Hepatocyte (in vitro differentiated cells): ENCODE measurements at regions not wholly inside any gene's neighbourhood (a gene's known extent, or its start where the extent isn't known, plus 50 kb on each side); places are given as distances from the start of the nearest gene placed in this dataset.

ENCODE experiments used
- DNase-seq: peaks from one replicate; pipeline ENCODE4 v3.0.0-alpha.2; 2016; ENCODE audit warnings: low spot score
- H2AFZ ChIP-seq: fragments of 200-600 bp; sonication (generic); 2 replicates; pipeline ENCODE4 v1.6.0; 2016; ENCODE audit warnings: antibody characterized with exemption, mild to moderate bottlenecking
- H3K27ac ChIP-seq: fragments of 200-600 bp; sonication (generic); 2 replicates; pipeline ENCODE4 v1.5.1; 2016; ENCODE audit warnings: mild to moderate bottlenecking
- H3K27me3 ChIP-seq: fragments of 200-600 bp; sonication (generic); 2 replicates; pipeline ENCODE4 v1.6.1; 2016
- H3K36me3 ChIP-seq: fragments of 200-600 bp; sonication (generic); replicated peaks from 2 replicates; pipeline ENCODE4 v1.5.1; 2016; ENCODE audit warnings: low read depth; ENCODE audit not compliant: insufficient read depth
- H3K4me1 ChIP-seq: fragments of 200-600 bp; sonication (generic); 2 replicates; pipeline ENCODE4 v1.5.1; 2016; ENCODE audit warnings: mild to moderate bottlenecking, moderate library complexity; ENCODE audit not compliant: insufficient read depth
- H3K4me2 ChIP-seq: fragments of 200-600 bp; sonication (generic); 2 replicates; pipeline ENCODE4 v1.6.0; 2016
- H3K4me3 ChIP-seq: fragments of 200-600 bp; sonication (generic); 2 replicates; pipeline ENCODE4 v1.5.1; 2016; ENCODE audit warnings: mild to moderate bottlenecking
- H3K79me2 ChIP-seq: fragments of 200-600 bp; sonication (generic); 2 replicates; pipeline ENCODE4 v1.6.0; 2017; ENCODE audit warnings: mild to moderate bottlenecking
- H3K9me2 ChIP-seq: fragments of 200-600 bp; sonication (generic); replicated peaks from 2 replicates; pipeline ENCODE4 v1.6.0; 2017; ENCODE audit warnings: mild to moderate bottlenecking; ENCODE audit not compliant: insufficient read depth
- H3K9me3 ChIP-seq: fragments of 200-600 bp; sonication (generic); 2 replicates; pipeline ENCODE4 v1.5.1; 2016; ENCODE audit warnings: low read depth, mild to moderate bottlenecking
- H4K20me1 ChIP-seq: fragments of 200-600 bp; sonication (generic); 2 replicates; pipeline ENCODE4 v1.6.0; 2016; ENCODE audit warnings: mild to moderate bottlenecking; ENCODE audit not compliant: insufficient read depth, poor library complexity, severe bottlenecking
- EZH2 ChIP-seq: fragments of 200-600 bp; sonication (generic); IDR thresholded peaks from 2 replicates; pipeline ENCODE4 v1.6.1; 2016; ENCODE audit warnings: antibody characterized with exemption, mild to moderate bottlenecking, borderline replicate concordance
- EZH2phosphoT487 ChIP-seq: fragments of 200-600 bp; sonication (generic); IDR thresholded peaks from one replicate; pipeline ENCODE4 v1.6.1; 2018; ENCODE audit warnings: antibody characterized with exemption, mild to moderate bottlenecking, low read depth, moderate library complexity; ENCODE audit not compliant: unreplicated experiment, severe bottlenecking
- WGBS: methylation state at CpG from one replicate; pipeline ENCODE4 v1.1.6; 2016; ENCODE audit warnings: low lambda C conversion rate; ENCODE audit errors: missing lambda C conversion rate; 5-methylcytosine and 5-hydroxymethylcytosine counted together
- TF ChIP-seq, protein P1 (sequence below): fragments of 200-600 bp; sonication (generic); IDR thresholded peaks from 2 replicates; pipeline ENCODE4 v1.5.1; 2016; ENCODE audit warnings: antibody characterized with exemption, mild to moderate bottlenecking; ENCODE audit not compliant: poor library complexity

DNA sequence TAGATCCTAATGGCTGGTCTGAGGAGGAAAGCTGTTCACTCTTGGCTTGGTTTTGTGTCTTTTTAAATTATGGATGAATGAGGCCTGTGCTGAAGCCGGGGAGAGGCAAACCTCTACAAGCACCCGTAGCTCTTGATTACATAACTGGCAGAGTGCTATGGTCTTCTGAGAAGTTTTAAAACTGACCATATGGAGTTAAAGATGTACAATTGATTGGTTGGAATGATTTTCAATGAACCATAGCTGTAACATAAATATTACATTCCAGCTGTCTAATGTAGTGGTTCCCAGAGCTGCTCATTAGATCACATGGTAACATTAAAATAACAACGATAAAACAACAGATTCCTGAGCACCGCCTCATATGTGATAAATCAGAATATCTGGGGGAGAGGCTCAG, 71.1 kb upstream of the MAP4K3 start:
- Histone ChIP-seq H2AFZ (no peak overlapping the region), H3K27ac (no peak overlapping the region), H3K4me2 (no peak overlapping the region), H4K20me1 (no peaks in the 10 kb centered on the region), H3K9me2 (no peaks in the 10 kb centered on the region), H3K9me3 (no peaks in the 10 kb centered on the region), H3K27me3 (no peaks in the 10 kb centered on the region), H3K79me2 (no peaks in the 10 kb centered on the region), H3K4me3 (no peak overlapping the region), H3K4me1 (peaks cover 43% of the 10 kb centered on the region), H3K36me3 (no peaks in the 10 kb centered on the region)
- WGBS = 75% methylated on average over 4 of the region's 4 CpGs
- TF ChIP-seq EZH2 (no peak), EZH2phosphoT487 (no peak)
- TF ChIP-seq, protein P1, sequence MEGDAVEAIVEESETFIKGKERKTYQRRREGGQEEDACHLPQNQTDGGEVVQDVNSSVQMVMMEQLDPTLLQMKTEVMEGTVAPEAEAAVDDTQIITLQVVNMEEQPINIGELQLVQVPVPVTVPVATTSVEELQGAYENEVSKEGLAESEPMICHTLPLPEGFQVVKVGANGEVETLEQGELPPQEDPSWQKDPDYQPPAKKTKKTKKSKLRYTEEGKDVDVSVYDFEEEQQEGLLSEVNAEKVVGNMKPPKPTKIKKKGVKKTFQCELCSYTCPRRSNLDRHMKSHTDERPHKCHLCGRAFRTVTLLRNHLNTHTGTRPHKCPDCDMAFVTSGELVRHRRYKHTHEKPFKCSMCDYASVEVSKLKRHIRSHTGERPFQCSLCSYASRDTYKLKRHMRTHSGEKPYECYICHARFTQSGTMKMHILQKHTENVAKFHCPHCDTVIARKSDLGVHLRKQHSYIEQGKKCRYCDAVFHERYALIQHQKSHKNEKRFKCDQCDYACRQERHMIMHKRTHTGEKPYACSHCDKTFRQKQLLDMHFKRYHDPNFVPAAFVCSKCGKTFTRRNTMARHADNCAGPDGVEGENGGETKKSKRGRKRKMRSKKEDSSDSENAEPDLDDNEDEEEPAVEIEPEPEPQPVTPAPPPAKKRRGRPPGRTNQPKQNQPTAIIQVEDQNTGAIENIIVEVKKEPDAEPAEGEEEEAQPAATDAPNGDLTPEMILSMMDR = no peak
- DNase-seq = no peak

DNA sequence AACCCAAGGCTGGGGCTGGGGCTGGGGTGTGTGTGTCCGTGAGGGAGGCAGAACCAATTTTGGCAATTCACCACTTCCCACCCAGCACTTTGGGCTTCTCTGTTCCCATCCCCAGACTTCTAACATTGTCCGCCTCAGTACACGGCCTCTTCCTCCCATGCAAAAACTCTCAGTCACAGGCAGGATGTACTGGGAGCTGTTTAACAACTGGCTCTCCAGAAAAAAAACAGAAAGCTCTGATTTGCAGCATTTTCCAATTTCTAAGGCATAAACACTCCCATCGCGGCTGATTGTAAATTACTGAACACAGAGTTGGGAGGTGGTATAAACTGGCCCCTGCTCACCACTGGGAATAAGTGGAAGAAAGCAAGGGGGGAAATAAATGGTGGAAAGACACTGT, 73.1 kb upstream of the MAP4K3 start:
- no peak for DNase-seq
- H4K20me1 ChIP-seq = no peaks in the 10 kb centered on the region

DNA sequence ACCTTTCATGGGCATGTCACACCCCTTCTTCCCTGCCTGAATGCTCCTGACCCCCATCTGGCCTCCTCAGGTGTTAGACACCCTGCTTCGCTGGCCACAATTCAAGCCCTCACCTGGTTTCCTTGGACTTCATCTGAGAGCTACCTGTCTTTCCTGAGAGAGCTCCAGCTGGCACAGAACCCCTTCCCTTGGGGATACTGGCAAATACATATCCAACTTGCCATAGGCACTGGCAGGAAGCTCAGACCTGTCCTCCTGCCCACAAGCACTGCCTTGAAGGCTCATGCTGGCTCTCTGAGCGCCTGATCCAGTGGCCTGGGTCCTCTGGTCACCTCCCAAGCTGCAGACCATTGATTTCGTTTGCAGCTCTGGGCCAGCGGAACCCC, 74.1 kb upstream of the MAP4K3 start:
- Histone ChIP-seq H3K4me1 (peaks cover 35% of the 10 kb centered on the region), H3K36me3 (no peaks in the 10 kb centered on the region), H2AFZ (no peak overlapping the region), H3K27ac (peak overlapping the region; percentile 72), H3K4me3 (no peak overlapping the region), H3K79me2 (no peaks in the 10 kb centered on the region), H3K9me3 (no peaks in the 10 kb centered on the region), H3K4me2 (no peak overlapping the region), H3K9me2 (no peaks in the 10 kb centered on the region), H3K27me3 (no peaks in the 10 kb centered on the region), H4K20me1 (no peaks in the 10 kb centered on the region)
- TF ChIP-seq, protein P1 = no peak
- 86% methylated on average over 4 of the region's 4 CpGs for WGBS
- DNase-seq = no peak

More for the DNA sequence above, 73.1 kb upstream of the MAP4K3 start:
- Histone ChIP-seq H3K9me3 (no peaks in the 10 kb centered on the region), H3K27ac (no peak overlapping the region), H3K4me1 (peaks cover 32% of the 10 kb centered on the region), H3K36me3 (no peaks in the 10 kb centered on the region), H2AFZ (no peak overlapping the region), H3K27me3 (no peaks in the 10 kb centered on the region), H3K4me2 (no peak overlapping the region), H3K4me3 (no peak overlapping the region), H3K9me2 (no peaks in the 10 kb centered on the region), H3K79me2 (no peaks in the 10 kb centered on the region)
- TF ChIP-seq, protein P1 = no peak
- no peak for TF ChIP-seq EZH2phosphoT487
- TF ChIP-seq EZH2 = no peak
- 79% methylated on average over 5 of the region's 5 CpGs for WGBS
